ENCODE measurements at regions not wholly inside any gene's neighbourhood (a gene's known extent, or its start where the extent isn't known, plus 50 kb on each side); places are given as distances from the start of the nearest gene placed in this dataset.

DNA sequence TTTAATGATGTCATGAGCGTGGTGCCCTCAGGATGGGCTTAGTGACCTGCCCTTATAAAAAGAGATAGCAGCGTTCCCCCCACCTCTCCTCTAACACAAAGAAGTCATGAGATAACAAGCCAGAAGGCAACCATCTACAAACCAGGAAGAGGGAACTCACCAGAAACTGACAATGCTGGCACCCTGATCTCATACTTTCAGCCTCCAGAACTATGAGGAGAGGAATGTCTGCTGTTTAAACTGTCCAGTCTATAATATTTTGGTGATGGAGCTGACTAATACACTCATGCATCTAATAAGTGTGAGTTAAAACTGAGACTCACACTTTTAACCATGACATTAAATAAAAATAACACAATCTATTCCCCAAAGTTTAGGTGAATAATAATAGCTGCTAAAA is 156.1 kb upstream of the SPEF2 start:
- TF ChIP-seq, protein P1, sequence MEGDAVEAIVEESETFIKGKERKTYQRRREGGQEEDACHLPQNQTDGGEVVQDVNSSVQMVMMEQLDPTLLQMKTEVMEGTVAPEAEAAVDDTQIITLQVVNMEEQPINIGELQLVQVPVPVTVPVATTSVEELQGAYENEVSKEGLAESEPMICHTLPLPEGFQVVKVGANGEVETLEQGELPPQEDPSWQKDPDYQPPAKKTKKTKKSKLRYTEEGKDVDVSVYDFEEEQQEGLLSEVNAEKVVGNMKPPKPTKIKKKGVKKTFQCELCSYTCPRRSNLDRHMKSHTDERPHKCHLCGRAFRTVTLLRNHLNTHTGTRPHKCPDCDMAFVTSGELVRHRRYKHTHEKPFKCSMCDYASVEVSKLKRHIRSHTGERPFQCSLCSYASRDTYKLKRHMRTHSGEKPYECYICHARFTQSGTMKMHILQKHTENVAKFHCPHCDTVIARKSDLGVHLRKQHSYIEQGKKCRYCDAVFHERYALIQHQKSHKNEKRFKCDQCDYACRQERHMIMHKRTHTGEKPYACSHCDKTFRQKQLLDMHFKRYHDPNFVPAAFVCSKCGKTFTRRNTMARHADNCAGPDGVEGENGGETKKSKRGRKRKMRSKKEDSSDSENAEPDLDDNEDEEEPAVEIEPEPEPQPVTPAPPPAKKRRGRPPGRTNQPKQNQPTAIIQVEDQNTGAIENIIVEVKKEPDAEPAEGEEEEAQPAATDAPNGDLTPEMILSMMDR (IDR thresholded peaks at IDR 0.05; ENCODE audit: unreplicated experiment): no peak
- Mint-ChIP-seq H3K4me3 (no peak overlapping the region), H3K9me3 (peaks cover 4% of the 10 kb centered on the region), H3K36me3 (no peaks in the 10 kb centered on the region), H3K27me3 (ENCODE audit: low read depth) (no peaks in the 10 kb centered on the region), H3K27ac (no peak overlapping the region), H3K4me1 (peaks cover 4% of the 10 kb centered on the region)
- no peak for DNase-seq (ENCODE audit: low spot score in 2 of 2, unreplicated experiment in 2 of 2)

GRCh38 chr5:35458824-35459207 is 158.8 kb upstream of the SPEF2 start:
- Mint-ChIP-seq H3K27ac (no peak overlapping the region), H3K4me1 (peaks cover 4% of the 10 kb centered on the region), H3K36me3 (no peaks in the 10 kb centered on the region), H3K27me3 (ENCODE audit: low read depth) (no peaks in the 10 kb centered on the region), H3K4me3 (no peak overlapping the region), H3K9me3 (peaks cover 6% of the 10 kb centered on the region)
- DNase-seq (ENCODE audit: low spot score in 2 of 2, unreplicated experiment in 2 of 2): no peak
- TF ChIP-seq, protein P1 (IDR thresholded peaks at IDR 0.05; ENCODE audit: unreplicated experiment): no peak

DNA sequence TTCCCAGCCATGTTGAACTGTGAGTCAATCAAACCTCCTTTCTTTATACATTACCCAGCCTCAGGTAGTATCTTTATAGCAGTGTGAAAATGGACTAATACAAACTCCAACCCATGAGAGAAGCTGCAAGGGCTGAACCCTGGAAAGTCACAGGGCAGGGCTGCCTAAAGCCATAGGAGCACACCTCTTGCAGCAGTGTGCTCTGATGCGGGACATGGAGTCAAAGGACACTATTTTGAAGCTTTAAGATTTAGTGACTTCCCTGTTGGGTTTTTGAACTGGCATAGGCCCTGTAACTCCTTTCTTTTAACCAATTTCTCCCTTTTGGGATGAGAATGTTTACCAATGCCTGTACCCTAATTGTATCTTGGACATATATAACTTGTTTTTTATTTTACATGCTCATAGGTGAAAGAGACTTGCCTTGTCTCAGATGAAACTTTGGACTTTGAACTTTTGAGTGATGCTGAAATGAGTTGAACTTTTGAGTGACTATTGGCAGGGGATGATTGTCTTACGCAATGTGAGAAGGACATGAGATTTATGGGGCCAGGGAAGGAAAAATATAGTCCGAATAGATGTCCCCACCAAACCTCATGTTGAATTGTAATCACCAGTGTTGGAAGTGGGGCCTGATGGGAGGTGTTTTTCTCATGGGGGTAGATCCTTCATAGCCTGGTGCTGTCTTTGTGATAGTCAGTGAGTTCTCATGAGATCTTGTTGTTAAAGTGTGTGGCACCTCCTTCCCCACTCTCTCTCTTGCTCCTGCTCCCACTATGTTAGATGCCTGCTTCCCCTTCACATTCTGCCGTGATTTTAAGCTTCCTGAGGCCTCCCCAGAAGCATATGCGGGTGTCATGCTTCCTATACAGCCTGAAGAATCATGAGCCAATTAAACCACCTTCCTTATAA is 159.5 kb upstream of the SPEF2 start:
- peaks cover 4% of the 10 kb centered on the region for H3K4me1 Mint-ChIP-seq
- H3K4me3 Mint-ChIP-seq: no peak overlapping the region
- no peak for DNase-seq (ENCODE audit: low spot score in 2 of 2, unreplicated experiment in 2 of 2)
- H3K27me3 Mint-ChIP-seq (ENCODE audit: low read depth): no peaks in the 10 kb centered on the region
- TF ChIP-seq, protein P1 (IDR thresholded peaks at IDR 0.05; ENCODE audit: unreplicated experiment): no peak
- H3K36me3 Mint-ChIP-seq: no peaks in the 10 kb centered on the region
- peaks cover 6% of the 10 kb centered on the region for H3K9me3 Mint-ChIP-seq
- no peak overlapping the region for H3K27ac Mint-ChIP-seq

GRCh38 chr5:35456506-35456905 is 161.2 kb upstream of the SPEF2 start:
- DNase-seq (ENCODE audit: low spot score in 2 of 2, unreplicated experiment in 2 of 2): no peak
- Mint-ChIP-seq H3K9me3 (peaks cover 6% of the 10 kb centered on the region), H3K27ac (no peak overlapping the region), H3K4me3 (no peak overlapping the region), H3K4me1 (peaks cover 4% of the 10 kb centered on the region), H3K27me3 (ENCODE audit: low read depth) (no peaks in the 10 kb centered on the region), H3K36me3 (no peaks in the 10 kb centered on the region)
- TF ChIP-seq, protein P1 (IDR thresholded peaks at IDR 0.05; ENCODE audit: unreplicated experiment): no peak

DNA sequence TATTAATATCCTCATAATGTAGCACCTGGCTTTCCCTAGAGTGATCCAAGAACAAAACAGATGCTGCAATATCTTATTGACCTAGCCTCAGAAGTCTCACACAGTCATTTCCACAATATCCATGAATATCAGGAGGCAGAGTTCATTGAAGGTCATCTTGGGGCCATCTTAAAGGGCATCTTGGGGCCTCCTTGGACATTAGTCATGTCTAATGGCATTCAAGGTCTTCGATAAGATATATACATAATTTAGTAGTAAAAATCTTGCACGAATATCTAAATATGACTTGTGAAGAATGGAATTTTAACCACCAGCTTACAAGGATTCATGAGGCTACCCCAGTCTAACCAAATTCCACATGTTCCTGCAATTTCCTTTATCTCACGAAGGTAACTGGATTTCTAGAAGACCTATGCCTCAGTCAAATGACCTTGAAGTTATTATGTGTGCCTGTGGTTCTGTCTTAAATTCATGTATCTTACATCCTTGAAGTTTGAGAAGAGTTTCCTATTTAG is 163.6 kb upstream of the SPEF2 start:
- TF ChIP-seq, protein P1 (IDR thresholded peaks at IDR 0.05; ENCODE audit: unreplicated experiment): no peak
- DNase-seq (ENCODE audit: low spot score in 2 of 2, unreplicated experiment in 2 of 2): no peak

More for the DNA sequence above, 163.6 kb upstream of the SPEF2 start:
- Mint-ChIP-seq H3K27ac (no peak overlapping the region), H3K36me3 (no peaks in the 10 kb centered on the region), H3K27me3 (ENCODE audit: low read depth) (no peaks in the 10 kb centered on the region), H3K4me3 (no peak overlapping the region), H3K9me3 (peaks cover 17% of the 10 kb centered on the region), H3K4me1 (peaks cover 4% of the 10 kb centered on the region)
